ENCODE measurements at regions not wholly inside any gene's neighbourhood (a gene's known extent, or its start where the extent isn't known, plus 50 kb on each side); places are given as distances from the start of the nearest gene placed in this dataset.

DNA sequence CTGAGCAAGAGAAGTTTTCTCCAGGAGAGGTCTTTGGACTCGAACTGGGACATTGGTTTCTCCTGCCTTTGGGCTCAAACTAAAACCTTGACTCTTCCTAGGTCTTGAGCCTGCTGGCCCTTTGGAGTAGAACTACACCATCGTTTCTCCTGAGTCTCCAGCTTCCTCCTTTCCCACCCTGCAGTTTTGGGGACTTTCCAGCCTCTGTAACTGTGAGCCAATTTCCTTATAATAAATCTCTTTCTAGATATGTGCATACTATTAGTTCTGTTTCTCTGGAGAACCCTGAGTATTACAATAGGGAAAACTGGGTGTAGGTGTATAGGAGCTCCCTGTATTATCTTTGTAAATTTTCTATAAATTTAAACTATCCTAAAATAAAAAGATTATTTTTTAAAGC, 219.8 kb upstream of the AGAP1 start:
- TF ChIP-seq SPI1 (IDR thresholded peaks at IDR 0.05; ENCODE audit: borderline replicate concordance, low read depth): no peak
- no peak for TF ChIP-seq CTCF (IDR thresholded peaks at IDR 0.05; ENCODE audit: insufficient read depth, low read length)
- no peak for TF ChIP-seq POLR2AphosphoS5 (IDR thresholded peaks at IDR 0.05; ENCODE audit: low read depth)
- no peak for TF ChIP-seq GABPA (IDR thresholded peaks at IDR 0.05; ENCODE audit: low read depth)
